ENCODE measurements at regions not wholly inside any gene's neighbourhood (a gene's known extent, or its start where the extent isn't known, plus 50 kb on each side); places are given as distances from the start of the nearest gene placed in this dataset.

GRCh38 chr3:189534531-189534930, 96.7 kb upstream of the TP63 start:
- ChIA-PET CTCF (no interaction called here), POLR2A (no interaction called here)

- CTCF ChIA-PET: no interaction called here
- POLR2A ChIA-PET: no interaction called here
These were observed 94.1 kb upstream of the TP63 start for GRCh38 chr3:189537135-189537534.

GRCh38 chr3:189547448-189547847, 83.7 kb upstream of the TP63 start:
- ChIA-PET CTCF (no interaction called here), POLR2A (no interaction called here)

- ChIA-PET CTCF (no interaction called here), POLR2A (no interaction called here)
These were observed 83.1 kb upstream of the TP63 start for GRCh38 chr3:189548053-189548452.

- POLR2A ChIA-PET: no interaction called here
- CTCF ChIA-PET: no interaction called here
These were observed 80.2 kb upstream of the TP63 start for GRCh38 chr3:189551007-189551406.

- ChIA-PET CTCF (no interaction called here), POLR2A (no interaction called here)
These were observed 76.2 kb upstream of the TP63 start for GRCh38 chr3:189554868-189555557.

GRCh38 chr3:189555558-189555881, 75.7 kb upstream of the TP63 start:
- CTCF ChIA-PET: no interaction called here
- POLR2A ChIA-PET: no interaction called here

- ChIA-PET CTCF (no interaction called here), POLR2A (no interaction called here)
These were observed 73.4 kb upstream of the TP63 start for GRCh38 chr3:189557824-189558223.

GRCh38 chr3:189561256-189561655, 69.9 kb upstream of the TP63 start:
- POLR2A ChIA-PET: no interaction called here

GRCh38 chr3:189563853-189564563, 67.2 kb upstream of the TP63 start:
- CTCF ChIA-PET: no interaction called here

More at GRCh38 chr3:189561256-189561655, 69.9 kb upstream of the TP63 start:
- CTCF ChIA-PET: no interaction called here

GRCh38 chr3:189566550-189567130, 64.5 kb upstream of the TP63 start:
- ChIA-PET POLR2A (no interaction called here), CTCF (no interaction called here)

More at GRCh38 chr3:189563853-189564563, 67.2 kb upstream of the TP63 start:
- POLR2A ChIA-PET: interaction anchor here (0.6 kb wide), 1 partner anchor 37 kb away, joined by 3 read pairs; no protein-coding TSS in a partner anchor

- POLR2A ChIA-PET: no interaction called here
- CTCF ChIA-PET: no interaction called here
These were observed 63.9 kb upstream of the TP63 start for GRCh38 chr3:189567322-189567721.

GRCh38 chr3:189567766-189568420, 63.3 kb upstream of the TP63 start:
- ChIA-PET CTCF (no interaction called here), POLR2A (no interaction called here)

GRCh38 chr3:189568961-189569360, 62.2 kb upstream of the TP63 start:
- ChIA-PET POLR2A (no interaction called here), CTCF (no interaction called here)

- ChIA-PET POLR2A (no interaction called here), CTCF (no interaction called here)
These were observed 61.7 kb upstream of the TP63 start for GRCh38 chr3:189569473-189569872.

GRCh38 chr3:189570916-189571315, 60.3 kb upstream of the TP63 start:
- ChIA-PET POLR2A (no interaction called here), CTCF (no interaction called here)

GRCh38 chr3:189572249-189572648, 58.9 kb upstream of the TP63 start:
- CTCF ChIA-PET: no interaction called here
- POLR2A ChIA-PET: no interaction called here

- POLR2A ChIA-PET: no interaction called here
- CTCF ChIA-PET: no interaction called here
These were observed 58.2 kb upstream of the TP63 start for GRCh38 chr3:189573004-189573403.

- POLR2A ChIA-PET: no interaction called here
- CTCF ChIA-PET: no interaction called here
These were observed 54.7 kb upstream of the TP63 start for GRCh38 chr3:189576486-189576885.

- ChIA-PET POLR2A (no interaction called here), CTCF (no interaction called here)
These were observed 53.9 kb upstream of the TP63 start for GRCh38 chr3:189577050-189577951.
